Small intestine (tissue), 7 donors: ENCODE measurements at regions not wholly inside any gene's neighbourhood (a gene's known extent, or its start where the extent isn't known, plus 50 kb on each side); places are given as distances from the start of the nearest gene placed in this dataset.

Experiments
- DNase-seq, 2 donors: peaks; one replicate each; pipeline versions ENCODE4 v3.0.0 to v3.0.0-alpha.2; 2013
- FAIRE-seq: peaks from 2 replicates; lab custom pipeline; 2012; peaks lifted over from hg19 to GRCh38; lab: Jason Lieb, UNC
- H3K27ac ChIP-seq, 3 donors: one replicate each; pipeline ENCODE4 v1.5.1; 2013; ENCODE audit warnings: low read length in 2 of 3, mild to moderate bottlenecking in 2 of 3, control low read depth in 1 of 3, inconsistent platforms in 1 of 3, low read depth in 1 of 3, moderate library complexity in 1 of 3
- H3K27me3 ChIP-seq, 3 donors: one replicate each; pipeline ENCODE4 v1.6.1; 2013; ENCODE audit warnings: low read length in 3 of 3, inconsistent platforms in 1 of 3; ENCODE audit not compliant: control insufficient read depth in 3 of 3, insufficient read depth in 3 of 3
- H3K36me3 ChIP-seq, 3 donors: one replicate each; pipeline ENCODE4 v1.6.1; 2013; ENCODE audit warnings: low read length in 3 of 3, inconsistent platforms in 1 of 3, low read depth in 1 of 3, mild to moderate bottlenecking in 1 of 3, moderate library complexity in 1 of 3; ENCODE audit not compliant: control insufficient read depth in 3 of 3, insufficient read depth in 2 of 3
- H3K4me1 ChIP-seq, 3 donors: one replicate each; pipeline ENCODE4 v1.6.1; 2013; ENCODE audit warnings: low read length in 2 of 3, inconsistent platforms in 1 of 3, low read depth in 1 of 3, mild to moderate bottlenecking in 1 of 3, moderate library complexity in 1 of 3; ENCODE audit not compliant: control insufficient read depth in 3 of 3, insufficient read depth in 2 of 3
- H3K4me3 ChIP-seq, 3 donors: one replicate each; pipeline ENCODE4 v1.5.1; 2013; ENCODE audit warnings: low read length in 3 of 3, control low read depth in 1 of 3, inconsistent platforms in 1 of 3, low read depth in 1 of 3, mild to moderate bottlenecking in 1 of 3, moderate library complexity in 1 of 3
- H3K9me3 ChIP-seq, 2 donors: one replicate each; pipeline ENCODE4 v1.6.1; 2013; ENCODE audit warnings: low read depth in 1 of 2, low read length in 1 of 2; ENCODE audit not compliant: control insufficient read depth in 2 of 2, insufficient read depth in 1 of 2
- WGBS, 3 donors: extraction: QIAGEN DNeasy Blood & Tissue Kit; methylation state at CpG; one replicate each; pipeline ENCODE4 v1.1.7; 2013; 5-methylcytosine and 5-hydroxymethylcytosine counted together
- donor health status: healthy with polysubstance abuse.
- donor health status: control.
- donor health status: control.
- donor health status: Bipolar disorder and iron deficiency.
- donor health status: healthy.

DNA sequence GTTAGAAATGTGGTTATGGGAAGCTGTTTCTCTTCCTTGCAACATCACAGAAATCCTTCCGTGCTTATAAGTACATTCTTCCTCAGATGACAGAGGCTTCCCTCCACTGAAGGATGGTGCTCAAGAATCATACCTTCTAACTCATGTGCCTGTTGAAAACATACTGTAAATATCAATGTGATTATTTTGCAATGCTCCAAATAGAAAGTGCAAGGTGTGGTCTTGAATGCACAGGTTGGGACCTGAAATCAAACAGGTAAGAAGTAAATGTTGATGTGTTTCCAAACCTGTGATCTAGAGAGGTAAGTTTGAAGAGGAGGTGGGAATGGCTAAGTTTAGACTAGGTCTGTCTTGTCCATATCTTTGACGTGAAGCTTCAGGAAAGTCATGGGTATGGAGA is 87.7 kb downstream of the ZNF518B start:
- no peak overlapping the region for H3K27ac ChIP-seq
- H3K9me3 ChIP-seq: no peaks in the 10 kb centered on the region
- no peak for FAIRE-seq
- H3K4me1 ChIP-seq: no peaks in the 10 kb centered on the region
- no peak overlapping the region for H3K4me3 ChIP-seq
- 77 to 96% (median 78%) methylated on average over 2 of the region's 2 CpGs for WGBS, 3 donors
- DNase-seq: no peak
- H3K36me3 ChIP-seq: no peaks in the 10 kb centered on the region
- H3K27me3 ChIP-seq: no peaks in the 10 kb centered on the region

DNA sequence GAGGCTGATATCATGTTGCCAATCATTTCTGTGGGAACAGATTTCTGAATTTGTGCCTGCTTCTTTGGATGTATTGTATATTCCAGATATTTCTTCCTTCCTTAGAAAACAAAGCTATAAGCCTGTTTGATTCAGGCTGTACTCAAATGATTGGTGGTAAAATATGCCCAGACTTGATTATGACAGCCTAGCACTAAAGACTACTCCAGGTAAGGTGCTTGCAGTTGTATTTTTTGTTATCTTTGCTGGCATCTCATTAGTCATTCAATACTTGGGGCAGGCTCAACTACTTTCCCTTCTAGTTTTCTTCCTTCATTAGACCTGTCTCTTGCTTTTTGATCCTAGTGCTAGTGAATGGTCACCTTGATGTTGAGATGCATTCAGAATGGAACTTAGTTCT is 90.6 kb downstream of the ZNF518B start:
- Histone ChIP-seq H3K27ac (no peak overlapping the region), H3K9me3 (no peaks in the 10 kb centered on the region), H3K36me3 (no peaks in the 10 kb centered on the region), H3K4me1 (no peaks in the 10 kb centered on the region), H3K27me3 (no peaks in the 10 kb centered on the region), H3K4me3 (no peak overlapping the region)
- DNase-seq (no peak), FAIRE-seq (no peak)

DNA sequence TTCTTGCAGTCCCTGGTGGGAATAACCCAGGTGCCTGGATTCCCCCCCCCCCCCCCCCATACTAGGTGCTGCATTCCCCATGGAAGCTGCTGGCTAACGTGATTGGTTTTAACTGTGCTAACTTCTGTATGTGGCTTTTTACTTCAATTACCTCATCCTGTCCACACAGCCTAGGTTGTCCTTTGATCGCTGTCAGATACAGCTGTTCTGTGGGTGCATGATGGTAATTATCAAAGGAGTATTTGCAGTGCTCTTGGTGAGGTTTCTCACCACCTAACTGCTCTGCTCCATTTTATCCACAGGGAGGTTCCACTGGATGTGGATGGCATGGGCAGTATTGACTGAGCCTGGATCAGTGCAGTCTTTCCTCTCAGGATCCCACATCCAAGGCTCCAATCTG is 93.0 kb downstream of the ZNF518B start:
- H3K4me1 ChIP-seq: no peaks in the 10 kb centered on the region
- WGBS, 3 donors: 56 to 71% (median 71%) methylated on average over 2 of the region's 2 CpGs
- no peaks in the 10 kb centered on the region for H3K9me3 ChIP-seq

DNA sequence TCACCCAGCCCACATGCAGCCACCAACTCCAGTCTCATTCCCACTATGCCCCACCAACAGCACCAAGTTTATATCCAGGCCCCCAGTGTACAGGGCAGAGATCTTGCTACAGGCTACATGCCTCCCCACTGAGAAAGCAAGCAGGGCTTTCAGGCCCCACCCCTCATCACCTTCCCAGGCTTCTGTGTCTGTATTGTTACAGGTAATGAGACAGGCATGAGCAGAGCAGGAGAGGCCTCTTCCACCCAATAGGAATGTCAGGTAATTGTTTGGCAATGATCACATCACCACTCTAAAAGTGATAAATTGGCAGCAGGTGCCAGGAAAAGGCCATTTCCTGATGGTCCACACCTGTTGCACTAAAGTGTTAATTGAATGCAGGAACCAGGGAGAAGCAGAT is 102.5 kb downstream of the ZNF518B start:
- FAIRE-seq: no peak
- H3K27me3 ChIP-seq: peaks cover 0 to 2% (median 0%) of the 10 kb centered on the region in 3 donors
- no peak overlapping the region for H3K4me3 ChIP-seq
- H3K36me3 ChIP-seq: no peaks in the 10 kb centered on the region
- no peak overlapping the region for H3K27ac ChIP-seq
- DNase-seq: no peak
- H3K9me3 ChIP-seq: no peaks in the 10 kb centered on the region
- no peaks in the 10 kb centered on the region for H3K4me1 ChIP-seq

More for the DNA sequence above, 93.0 kb downstream of the ZNF518B start:
- DNase-seq (no peak), FAIRE-seq (no peak)
- H3K4me3 ChIP-seq: no peak overlapping the region
- no peaks in the 10 kb centered on the region for H3K27me3 ChIP-seq
- H3K27ac ChIP-seq: no peak overlapping the region
- H3K36me3 ChIP-seq: no peaks in the 10 kb centered on the region

DNA sequence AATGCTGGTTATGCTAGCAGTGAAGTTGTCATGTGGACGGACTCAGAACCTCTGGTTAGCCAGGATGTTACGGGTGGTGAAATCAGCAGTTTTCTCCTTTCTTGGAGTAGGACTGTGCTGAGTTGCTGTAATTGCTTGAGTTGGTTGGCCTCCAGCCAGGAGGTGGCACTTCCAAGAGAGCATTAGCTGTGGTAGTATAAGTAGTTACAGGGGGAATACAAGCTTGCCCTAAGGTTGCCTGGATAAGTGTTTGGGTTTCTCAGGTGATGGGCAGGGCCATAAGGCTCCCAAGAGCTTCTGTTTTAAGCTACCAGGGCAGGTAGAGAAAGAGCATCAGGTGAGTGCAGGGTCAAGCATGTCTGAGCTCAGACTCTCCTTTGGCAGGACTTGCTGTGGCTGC is 103.0 kb downstream of the ZNF518B start:
- Histone ChIP-seq H3K36me3 (no peaks in the 10 kb centered on the region), H3K27me3 (peaks cover 0 to 2% (median 0%) of the 10 kb centered on the region in 3 donors), H3K9me3 (no peaks in the 10 kb centered on the region), H3K4me1 (no peaks in the 10 kb centered on the region), H3K4me3 (no peak overlapping the region), H3K27ac (no peak overlapping the region)
- DNase-seq (no peak), FAIRE-seq (no peak)
- WGBS, 3 donors: 89 to 97% (median 93%) methylated on average over 2 of the region's 2 CpGs

- FAIRE-seq (no peak), DNase-seq (no peak)
- Histone ChIP-seq H3K4me3 (no peak overlapping the region), H3K4me1 (no peaks in the 10 kb centered on the region), H3K27me3 (peaks cover 0 to 2% (median 0%) of the 10 kb centered on the region in 3 donors), H3K9me3 (no peaks in the 10 kb centered on the region), H3K36me3 (no peaks in the 10 kb centered on the region), H3K27ac (no peak overlapping the region)
These were observed 104.1 kb downstream of the ZNF518B start for GRCh38 chr4:10353110-10353509.

- peaks cover 0 to 1% (median 0%) of the 10 kb centered on the region in 3 donors for H3K27me3 ChIP-seq
- no peak overlapping the region for H3K4me3 ChIP-seq
- H3K36me3 ChIP-seq: no peaks in the 10 kb centered on the region
- no peak for DNase-seq
- no peaks in the 10 kb centered on the region for H3K9me3 ChIP-seq
- FAIRE-seq: no peak
- no peaks in the 10 kb centered on the region for H3K4me1 ChIP-seq
- no peak overlapping the region for H3K27ac ChIP-seq
These were observed 109.0 kb downstream of the ZNF518B start for GRCh38 chr4:10348241-10348640.

DNA sequence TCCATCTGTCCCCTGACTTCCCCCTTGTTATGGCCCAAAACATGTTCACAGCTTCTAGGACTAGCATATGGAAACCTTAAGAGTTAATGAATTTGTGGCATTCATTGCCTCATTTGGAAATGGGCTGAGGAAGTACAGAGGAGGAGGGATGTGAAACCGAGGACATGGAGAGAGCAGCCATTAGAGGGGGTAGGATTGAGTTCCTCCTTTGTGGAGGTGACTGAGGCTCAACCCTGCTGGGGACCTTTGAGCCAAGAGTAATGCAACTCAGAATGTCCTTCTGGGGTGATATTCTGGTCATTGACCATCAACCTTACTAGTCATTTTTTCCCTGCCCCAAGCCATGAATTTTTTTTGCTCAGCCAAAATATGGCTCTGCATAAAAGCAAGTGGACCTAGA is 109.4 kb downstream of the ZNF518B start:
- Histone ChIP-seq H3K36me3 (no peaks in the 10 kb centered on the region), H3K4me1 (no peaks in the 10 kb centered on the region), H3K27me3 (peaks cover 0 to 1% (median 0%) of the 10 kb centered on the region in 3 donors), H3K4me3 (no peak overlapping the region), H3K9me3 (no peaks in the 10 kb centered on the region), H3K27ac (no peak overlapping the region)
- FAIRE-seq (no peak), DNase-seq (no peak)
- WGBS, 3 donors: 17 to 29% (median 25%) methylated on average over 1 of the region's 1 CpG

GRCh38 chr4:10347281-10347795 is 109.9 kb downstream of the ZNF518B start:
- no peak for FAIRE-seq
- no peak overlapping the region for H3K4me3 ChIP-seq

More at GRCh38 chr4:10347281-10347795, 109.9 kb downstream of the ZNF518B start:
- H3K4me1 ChIP-seq: no peaks in the 10 kb centered on the region
- DNase-seq: no peak
- H3K36me3 ChIP-seq: no peaks in the 10 kb centered on the region
- no peaks in the 10 kb centered on the region for H3K9me3 ChIP-seq
- 81 to 88% (median 82%) methylated on average over 5 of the region's 5 CpGs for WGBS, 3 donors
- peaks cover 0 to 1% (median 0%) of the 10 kb centered on the region in 3 donors for H3K27me3 ChIP-seq
- no peak overlapping the region for H3K27ac ChIP-seq
